A673 (cell line): ENCODE measurements at regions not wholly inside any gene's neighbourhood (a gene's known extent, or its start where the extent isn't known, plus 50 kb on each side); places are given as distances from the start of the nearest gene placed in this dataset.

Source experiments
- BruUV-seq: library from RNA; stranded (reverse); fragments of 400-500 nt; replicated peaks from 2 replicates; lab custom pipeline; 2021; lab: Mats Ljungman, UMichigan
- CTCF ChIA-PET: fragments of 300-600 bp; sonication (Branson Sonifier 250); formaldehyde crosslinking; loops from one replicate; lab custom pipeline; 2022; ENCODE audit warnings: antibody characterized with exemption; lab: Charles Lee
- POLR2A ChIA-PET: fragments of 300-600 bp; sonication (Branson Sonifier 250); formaldehyde crosslinking; loops from one replicate; lab custom pipeline; 2022; ENCODE audit warnings: antibody characterized with exemption; ENCODE audit not compliant: low non-redundant PET; lab: Charles Lee
- DNase-seq: peaks from one replicate; pipeline ENCODE4 v3.0.0-alpha.2; 2015; ENCODE audit warnings: low spot score
- H3K27ac ChIP-seq: fragments of 200-600 bp; sonication (generic); 2 replicates; pipeline ENCODE4 v1.5.1; 2016; ENCODE audit warnings: mixed run types, low read depth, mild to moderate bottlenecking, mixed read lengths, antibody characterized with exemption, low read length; ENCODE audit not compliant: poor library complexity, severe bottlenecking
- H3K27me3 ChIP-seq: fragments of 200-600 bp; sonication (generic); replicated peaks from 2 replicates; pipeline ENCODE4 v1.6.1; 2017; ENCODE audit warnings: mixed run types, low read depth, mild to moderate bottlenecking, mixed read lengths, antibody characterized with exemption, low read length; ENCODE audit not compliant: insufficient read depth, poor library complexity
- H3K36me3 ChIP-seq: fragments of 200-600 bp; sonication (generic); 2 replicates; pipeline ENCODE4 v1.6.1; 2016; ENCODE audit warnings: mixed run types, mild to moderate bottlenecking, mixed read lengths, antibody characterized with exemption, low read length; ENCODE audit not compliant: insufficient read depth, poor library complexity, severe bottlenecking
- H3K4me1 ChIP-seq: fragments of 200-600 bp; sonication (generic); 2 replicates; pipeline ENCODE4 v1.6.1; 2017; ENCODE audit warnings: mixed run types, mild to moderate bottlenecking, mixed read lengths, antibody characterized with exemption, low read length; ENCODE audit not compliant: insufficient read depth, poor library complexity, severe bottlenecking
- H3K4me3 ChIP-seq: fragments of 200-600 bp; sonication (generic); 2 replicates; pipeline ENCODE4 v1.5.1; 2016; ENCODE audit warnings: low read depth, mixed run types, mild to moderate bottlenecking, mixed read lengths, low read length; ENCODE audit not compliant: poor library complexity, severe bottlenecking
- H3K9me3 ChIP-seq: fragments of 200-600 bp; sonication (generic); 2 replicates; pipeline ENCODE4 v1.6.1; 2016; ENCODE audit warnings: mixed run types, low read depth, mild to moderate bottlenecking, mixed read lengths, antibody characterized with exemption, low read length; ENCODE audit not compliant: poor library complexity, severe bottlenecking
- CTCF ChIP-seq: fragments of 300-800, 200-600 bp; sonication (generic); conservative IDR thresholded peaks from 2 replicates; pipeline ENCODE4 v1.5.1; 2017; ENCODE audit warnings: low read depth, mild to moderate bottlenecking, antibody characterized with exemption, low read length, moderate library complexity, mixed read lengths
- EZH2 ChIP-seq: fragments of 200-600 bp; sonication (generic); IDR thresholded peaks from 2 replicates; pipeline ENCODE4 v1.6.1; 2017; ENCODE audit warnings: borderline replicate concordance, low read depth, mild to moderate bottlenecking, mixed read lengths, antibody characterized with exemption, low read length; ENCODE audit not compliant: poor library complexity, severe bottlenecking
- intact Hi-C: fragments of 100-400 bp; cut with micrococcal nuclease; formaldehyde crosslinking; loops from one replicate; pipeline ENCODE4 v1.10.0; 2022; ENCODE audit not compliant: unreplicated experiment

- H3K9me3 ChIP-seq, result peaks cover 7% of the 10 kb centered on the region
- no peaks in the 10 kb centered on the region for H3K36me3 ChIP-seq
- intact Hi-C loops, result no loop called here
- H3K27ac ChIP-seq, result no peak overlapping the region
- H3K4me3 ChIP-seq, result no peak overlapping the region
- ChIA-PET CTCF (no interaction called here), POLR2A (no interaction called here)
- DNase-seq, result no peak
- TF ChIP-seq EZH2, result no peak
- TF ChIP-seq CTCF, result no peak
- no TSS peak for BruUV-seq
- H3K4me1 ChIP-seq, result peaks cover 15% of the 10 kb centered on the region
- no peaks in the 10 kb centered on the region for H3K27me3 ChIP-seq
These were observed 179.2 kb downstream of the DUSP6 start for GRCh38 chr12:89173096-89173495.

- POLR2A ChIA-PET, result no interaction called here
- Histone ChIP-seq H3K4me1 (peaks cover 16% of the 10 kb centered on the region), H3K36me3 (no peaks in the 10 kb centered on the region), H3K4me3 (no peak overlapping the region), H3K9me3 (peaks cover 7% of the 10 kb centered on the region), H3K27ac (no peak overlapping the region), H3K27me3 (no peaks in the 10 kb centered on the region)
- CTCF ChIA-PET, result no interaction called here
- TF ChIP-seq CTCF, result no peak
- no peak for TF ChIP-seq EZH2
- no TSS peak for BruUV-seq
- DNase-seq, result no peak
- intact Hi-C loops, result no loop called here
These were observed 180.1 kb downstream of the DUSP6 start for GRCh38 chr12:89172224-89172623.

- POLR2A ChIA-PET, result no interaction called here
- Histone ChIP-seq H3K36me3 (no peaks in the 10 kb centered on the region), H3K27ac (no peak overlapping the region), H3K27me3 (no peaks in the 10 kb centered on the region), H3K9me3 (peaks cover 7% of the 10 kb centered on the region), H3K4me3 (no peak overlapping the region), H3K4me1 (peaks cover 27% of the 10 kb centered on the region)
- intact Hi-C loops, result no loop called here
- CTCF ChIA-PET, result no interaction called here
- BruUV-seq, result no TSS peak
- TF ChIP-seq CTCF (no peak), EZH2 (no peak)
- DNase-seq, result no peak
These were observed 183.0 kb downstream of the DUSP6 start for GRCh38 chr12:89169321-89169720.
